H1 (cell line): ENCODE measurements at regions not wholly inside any gene's neighbourhood (a gene's known extent, or its start where the extent isn't known, plus 50 kb on each side); places are given as distances from the start of the nearest gene placed in this dataset.

ENCODE experiments used
- BRCA1 ChIP-seq: IDR thresholded peaks from 2 replicates; pipeline ENCODE4 v1.6.1; 2012; ENCODE audit warnings: low read depth, low read length, improper control_type of control experiment
- KDM4A ChIP-seq: IDR thresholded peaks from one replicate; pipeline ENCODE4 v1.7.1; 2012; ENCODE audit warnings: low read depth, mild to moderate bottlenecking, moderate library complexity, low read length, inconsistent platforms; ENCODE audit not compliant: severe bottlenecking

- TF ChIP-seq KDM4A, result no peak
- no peak for TF ChIP-seq BRCA1
These were observed 931.6 kb upstream of the GOT2 start (continued) for GRCh38 chr16:59665618-59666220.
